SK-N-SH treated with all-trans-retinoic acid at 6 μM for 48 hours (cell line): ENCODE measurements at regions not wholly inside any gene's neighbourhood (a gene's known extent, or its start where the extent isn't known, plus 50 kb on each side); places are given as distances from the start of the nearest gene placed in this dataset.

Experiments
- ARNTL ChIP-seq: fragments of 450-650 bp; formaldehyde crosslinking; IDR thresholded peaks from 2 replicates; pipeline ENCODE4 v1.5.0; 2020; ENCODE audit warnings: low read depth, mild to moderate bottlenecking, moderate library complexity, borderline replicate concordance
- BACH2 ChIP-seq: fragments of 250-450 bp; sonication (Bioruptor Pico); IDR thresholded peaks from 2 replicates; pipeline ENCODE4 v1.9.0; 2021; ENCODE audit warnings: mild to moderate bottlenecking, borderline replicate concordance
- CREB5 ChIP-seq: fragments of 250-450 bp; sonication (Bioruptor Pico); IDR thresholded peaks from 2 replicates; pipeline ENCODE4 v1.5.1; 2020; ENCODE audit warnings: low read depth, mild to moderate bottlenecking, moderate library complexity
- CSDC2 ChIP-seq: fragments of 250-450 bp; sonication (Bioruptor Pico); IDR thresholded peaks from 2 replicates; pipeline ENCODE4 v1.5.0; 2020; ENCODE audit warnings: mild to moderate bottlenecking, moderate library complexity
- GLIS3 ChIP-seq: fragments of 250-450 bp; sonication (Bioruptor Pico); IDR thresholded peaks from 2 replicates; pipeline ENCODE4 v1.5.0; 2020; ENCODE audit warnings: mild to moderate bottlenecking, moderate library complexity
- PATZ1 ChIP-seq: fragments of 250-450 bp; sonication (Bioruptor Pico); IDR thresholded peaks from 2 replicates; pipeline ENCODE4 v1.8.0; 2020; ENCODE audit warnings: mild to moderate bottlenecking, moderate library complexity, borderline replicate concordance
- POU6F1 ChIP-seq: fragments of 250-450 bp; sonication (Bioruptor Pico); IDR thresholded peaks from 2 replicates; pipeline ENCODE4 v1.8.0; 2021; ENCODE audit warnings: low read depth, mild to moderate bottlenecking, moderate library complexity, borderline replicate concordance
- RARB ChIP-seq: fragments of 250-450 bp; sonication (Bioruptor Pico); IDR thresholded peaks from 2 replicates; pipeline ENCODE4 v1.8.0; 2021; ENCODE audit warnings: mild to moderate bottlenecking, moderate library complexity
- TOX ChIP-seq: fragments of 250-450 bp; sonication (Bioruptor Pico); IDR thresholded peaks from 2 replicates; pipeline ENCODE4 v1.8.0; 2021; ENCODE audit warnings: mild to moderate bottlenecking, moderate library complexity, borderline replicate concordance
- ZFP3 ChIP-seq: fragments of 250-450 bp; sonication (Bioruptor Pico); IDR thresholded peaks from 2 replicates; pipeline ENCODE4 v1.5.0; 2020; ENCODE audit warnings: mild to moderate bottlenecking, moderate library complexity
- ZFP30 ChIP-seq: fragments of 450-650 bp; formaldehyde crosslinking; IDR thresholded peaks from 2 replicates; pipeline ENCODE4 v1.5.0; 2022; ENCODE audit warnings: mild to moderate bottlenecking, moderate library complexity
- ZNF565 ChIP-seq: fragments of 450-650 bp; formaldehyde crosslinking; conservative IDR thresholded peaks from 2 replicates; pipeline ENCODE4 v1.5.0; 2020; ENCODE audit warnings: low read depth, mild to moderate bottlenecking, moderate library complexity

GRCh38 chr3:15896500-15896899 is 98.7 kb upstream of the ANKRD28 start:
- TF ChIP-seq TOX (CRISPR knock-in tag), result no peak
- no peak for TF ChIP-seq ZNF565 (CRISPR knock-in tag)
- no peak for TF ChIP-seq ZFP30 (CRISPR knock-in tag)
- TF ChIP-seq PATZ1 (CRISPR knock-in tag), result no peak
- TF ChIP-seq ZFP3 (CRISPR knock-in tag), result no peak
- no peak for TF ChIP-seq BACH2 (CRISPR knock-in tag)
- no peak for TF ChIP-seq ARNTL
- no peak for TF ChIP-seq POU6F1 (CRISPR knock-in tag)
- no peak for TF ChIP-seq RARB (CRISPR knock-in tag)
- TF ChIP-seq GLIS3 (CRISPR knock-in tag), result no peak
- no peak for TF ChIP-seq CSDC2 (CRISPR knock-in tag)
- no peak for TF ChIP-seq CREB5
